HEK293T (cell line): ENCODE measurements at regions not wholly inside any gene's neighbourhood (a gene's known extent, or its start where the extent isn't known, plus 50 kb on each side); places are given as distances from the start of the nearest gene placed in this dataset.
A peak's percentile ranks its signal among the peaks of the same experiment; 100 is the strongest.

Experiments
- CTCF ChIA-PET: fragments of 350-600 bp; formaldehyde crosslinking; extraction: SDS; loops from one replicate; lab custom pipeline; 2021; ENCODE audit warnings: antibody characterized with exemption, inconsistent platforms; lab: Yijun Ruan, JAX
- POLR2A ChIA-PET: fragments of 350-600 bp; formaldehyde crosslinking; extraction: SDS; loops from one replicate; lab custom pipeline; 2020; ENCODE audit warnings: antibody characterized with exemption, inconsistent platforms; lab: Yijun Ruan, JAX
- DNase-seq: peaks from one replicate; pipeline ENCODE4 v3.0.0; 2012; ENCODE audit warnings: mixed read lengths; ENCODE audit errors: extremely low spot score
- ARNT ChIP-seq: fragments of 450-650 bp; IDR thresholded peaks from 2 replicates; pipeline ENCODE4 v1.6.1; 2017; ENCODE audit warnings: mild to moderate bottlenecking
- BHLHE40 ChIP-seq: fragments of 450-650 bp; IDR thresholded peaks from 2 replicates; pipeline ENCODE4 v1.6.1; 2016; ENCODE audit warnings: mild to moderate bottlenecking, moderate library complexity, borderline replicate concordance
- CTBP1 ChIP-seq: fragments of 450-650 bp; IDR thresholded peaks from 2 replicates; pipeline ENCODE4 v1.6.1; 2016; ENCODE audit warnings: borderline replicate concordance
- ELF4 ChIP-seq: fragments of 450-650 bp; IDR thresholded peaks from 2 replicates; pipeline ENCODE4 v1.6.1; 2017; ENCODE audit warnings: antibody characterized with exemption
- FOXA1 ChIP-seq: fragments of 450-650 bp; IDR thresholded peaks from 2 replicates; pipeline ENCODE4 v1.6.1; 2016; ENCODE audit warnings: mild to moderate bottlenecking
- FOXK2 ChIP-seq: fragments of 450-650 bp; IDR thresholded peaks from 2 replicates; pipeline ENCODE4 v1.6.1; 2016; ENCODE audit warnings: mild to moderate bottlenecking
- FOXM1 ChIP-seq: fragments of 450-650 bp; IDR thresholded peaks from 2 replicates; pipeline ENCODE4 v1.6.1; 2017; ENCODE audit warnings: mild to moderate bottlenecking, borderline replicate concordance
- HDGF ChIP-seq: fragments of 450-650 bp; IDR thresholded peaks from 2 replicates; pipeline ENCODE4 v1.6.1; 2017; ENCODE audit warnings: antibody characterized with exemption, borderline replicate concordance
- L3MBTL2 ChIP-seq: fragments of 450-650 bp; conservative IDR thresholded peaks from 2 replicates; pipeline ENCODE4 v1.6.1; 2016; ENCODE audit warnings: mild to moderate bottlenecking
- LEF1 ChIP-seq: fragments of 450-650 bp; IDR thresholded peaks from 2 replicates; pipeline ENCODE4 v1.6.1; 2017; ENCODE audit warnings: mild to moderate bottlenecking, borderline replicate concordance
- NFRKB ChIP-seq: fragments of 450-650 bp; IDR thresholded peaks from 2 replicates; pipeline ENCODE4 v1.6.1; 2016; ENCODE audit warnings: mild to moderate bottlenecking, moderate library complexity
- PKNOX1 ChIP-seq: fragments of 450-650 bp; IDR thresholded peaks from 2 replicates; pipeline ENCODE4 v1.6.1; 2016
- SP1 ChIP-seq: fragments of 450-650 bp; IDR thresholded peaks from 2 replicates; pipeline ENCODE4 v1.6.1; 2017
- SUZ12 ChIP-seq: fragments of 450-650 bp; IDR thresholded peaks from 2 replicates; pipeline ENCODE4 v1.6.1; 2016; ENCODE audit warnings: mild to moderate bottlenecking
- TARDBP ChIP-seq: fragments of 450-650 bp; IDR thresholded peaks from 2 replicates; pipeline ENCODE4 v1.6.1; 2016
- ZNF384 ChIP-seq: fragments of 450-650 bp; IDR thresholded peaks from 2 replicates; pipeline ENCODE4 v1.6.1; 2016

- CTCF ChIA-PET: no interaction called here
- no peak for DNase-seq
- TF ChIP-seq ZNF384 (no peak), CTBP1 (no peak), PKNOX1 (no peak), L3MBTL2 (no peak), HDGF (no peak), NFRKB (no peak), FOXM1 (no peak), ARNT (no peak), FOXK2 (no peak)
- POLR2A ChIA-PET: no interaction called here
Observed at GRCh38 chr4:181933471-181933870, 309.7 kb upstream of the TENM3 start.

- no peak for DNase-seq
- TF ChIP-seq L3MBTL2 (no peak), FOXA1 (no peak), CTBP1 (no peak), PKNOX1 (no peak), FOXK2 (no peak), HDGF (no peak), ELF4 (no peak), ARNT (no peak), BHLHE40 (no peak), SUZ12 (no peak), NFRKB (no peak), LEF1 (no peak), FOXM1 (no peak), SP1 (no peak), TARDBP (no peak), ZNF384 (no peak)
- ChIA-PET CTCF (no interaction called here), POLR2A (no interaction called here)
Observed at GRCh38 chr4:181938631-181939030, 304.6 kb upstream of the TENM3 start.

GRCh38 chr4:181939199-181939945 is 303.8 kb upstream of the TENM3 start:
- POLR2A ChIA-PET: no interaction called here
- no peak for DNase-seq
- CTCF ChIA-PET: interaction anchor here (1.0 kb wide), 1 partner anchor 150 kb away, joined by 3 read pairs; no protein-coding TSS in a partner anchor
- no peak for TF ChIP-seq NFRKB
- TF ChIP-seq CTBP1: no peak
- TF ChIP-seq LEF1: no peak
- TF ChIP-seq ELF4: no peak
- TF ChIP-seq ARNT: no peak
- TF ChIP-seq SUZ12: no peak
- no peak for TF ChIP-seq FOXM1
- TF ChIP-seq ZNF384: no peak
- no peak for TF ChIP-seq BHLHE40
- no peak for TF ChIP-seq FOXA1
- no peak for TF ChIP-seq TARDBP
- no peak for TF ChIP-seq SP1
- TF ChIP-seq FOXK2: no peak
- TF ChIP-seq HDGF: no peak

- no peak for TF ChIP-seq ZNF384
- TF ChIP-seq FOXA1: no peak
- TF ChIP-seq ARNT: no peak
- TF ChIP-seq SUZ12: no peak
- TF ChIP-seq LEF1: no peak
- TF ChIP-seq CTBP1: no peak
- TF ChIP-seq L3MBTL2: no peak
- no peak for TF ChIP-seq ELF4
- no peak for TF ChIP-seq NFRKB
- no peak for TF ChIP-seq FOXK2
- TF ChIP-seq SP1: no peak
- no peak for TF ChIP-seq PKNOX1
- TF ChIP-seq HDGF: no peak
- no peak for TF ChIP-seq TARDBP
- no peak for TF ChIP-seq FOXM1
- TF ChIP-seq BHLHE40: no peak
- ChIA-PET CTCF (no interaction called here), POLR2A (no interaction called here)
- no peak for DNase-seq
Observed at GRCh38 chr4:181944527-181944926, 298.7 kb upstream of the TENM3 start.

- ChIA-PET POLR2A (no interaction called here), CTCF (no interaction called here)
- DNase-seq: no peak
Observed at GRCh38 chr4:181946902-181947301, 296.3 kb upstream of the TENM3 start.

More at GRCh38 chr4:181946902-181947301, 296.3 kb upstream of the TENM3 start:
- TF ChIP-seq FOXK2 (no peak), CTBP1 (no peak), SP1 (no peak), FOXA1 (0 out of 2 replicates have a peak, but pooled peaks have one; percentile 47), HDGF (no peak), BHLHE40 (no peak), L3MBTL2 (no peak), SUZ12 (no peak)
